PC-3 (cell line): ENCODE measurements at regions not wholly inside any gene's neighbourhood (a gene's known extent, or its start where the extent isn't known, plus 50 kb on each side); places are given as distances from the start of the nearest gene placed in this dataset.
"Not testable (repeated sequence)": the region's sequence is repeated elsewhere in the genome, so short reads cannot be mapped to it uniquely, and the experiment has no call there.

Source experiments
- ATAC-seq: fragments of 200-7000 bp; cut with Tn5 transposase; 2 replicates; pipeline ENCODE4 v1.9.1; 2020; ENCODE audit warnings: mild to moderate bottlenecking, moderate library complexity
- BruUV-seq: library from RNA; stranded (reverse); fragments of 400-500 nt; replicated peaks from 2 replicates; lab custom pipeline; 2021; lab: Mats Ljungman, UMichigan
- CTCF ChIA-PET: fragments of 300-600 bp; sonication (Branson Sonifier 250); formaldehyde crosslinking; loops from one replicate; lab custom pipeline; 2022; ENCODE audit warnings: antibody characterized with exemption; lab: Charles Lee
- POLR2A ChIA-PET: fragments of 300-600 bp; sonication (Branson Sonifier 250); formaldehyde crosslinking; loops from one replicate; lab custom pipeline; 2022; ENCODE audit warnings: antibody characterized with exemption; ENCODE audit not compliant: unreplicated experiment; lab: Charles Lee
- DNase-seq: peaks from one replicate; pipeline ENCODE4 v3.0.0-alpha.2; 2015
- H2AFZ ChIP-seq: fragments of 300-600 bp; sonication (generic); 2 replicates; pipeline ENCODE4 v1.6.0; 2016; ENCODE audit warnings: antibody characterized with exemption, low read length
- H3F3A ChIP-seq: fragments of 300-600 bp; sonication (generic); one replicate; pipeline ENCODE4 v1.6.0; 2017; ENCODE audit warnings: antibody characterized with exemption, low read length, control low read depth, mild to moderate bottlenecking; ENCODE audit not compliant: unreplicated experiment
- H3K27ac ChIP-seq: fragments of 300-600 bp; sonication (generic); 2 replicates; pipeline ENCODE4 v1.5.1; 2016; ENCODE audit warnings: mild to moderate bottlenecking, low read length
- H3K27me3 ChIP-seq: fragments of 300-600 bp; sonication (generic); 2 replicates; pipeline ENCODE4 v1.6.1; 2016; ENCODE audit warnings: low read length, mixed read lengths
- H3K36me3 ChIP-seq: fragments of 300-600 bp; sonication (generic); 2 replicates; pipeline ENCODE4 v1.6.1; 2016; ENCODE audit warnings: low read depth, mixed run types, low read length, mixed read lengths
- H3K4me1 ChIP-seq: fragments of 300-600 bp; sonication (generic); 2 replicates; pipeline ENCODE4 v1.5.1; 2016; ENCODE audit warnings: low read length; ENCODE audit not compliant: insufficient read depth
- H3K4me2 ChIP-seq: fragments of 300-600 bp; sonication (generic); 2 replicates; pipeline ENCODE4 v1.6.0; 2016; ENCODE audit warnings: low read length
- H3K4me3 ChIP-seq: fragments of 300-600 bp; sonication (generic); 2 replicates; pipeline ENCODE4 v1.5.1; 2016; ENCODE audit warnings: mild to moderate bottlenecking, low read length, mixed read lengths
- H3K79me2 ChIP-seq: fragments of 300-600 bp; sonication (generic); 2 replicates; pipeline ENCODE4 v1.6.1; 2017; ENCODE audit warnings: low read length, mixed read lengths
- H3K9ac ChIP-seq: fragments of 300-600 bp; sonication (generic); 2 replicates; pipeline ENCODE4 v1.6.0; 2016; ENCODE audit warnings: mild to moderate bottlenecking, low read length
- H3K9me2 ChIP-seq: fragments of 300-600 bp; sonication (generic); replicated peaks from 2 replicates; pipeline ENCODE4 v1.6.1; 2016; ENCODE audit warnings: mixed run types, low read length, mixed read lengths
- H3K9me3 ChIP-seq: fragments of 300-600 bp; sonication (generic); 2 replicates; pipeline ENCODE4 v1.6.1; 2016; ENCODE audit warnings: low read length, mixed read lengths
- H4K20me1 ChIP-seq: fragments of 300-600 bp; sonication (generic); 2 replicates; pipeline ENCODE4 v1.6.1; 2016; ENCODE audit warnings: low read length, mixed read lengths
- CTCF ChIP-seq: fragments of 300-600 bp; sonication (generic); conservative IDR thresholded peaks from 2 replicates; pipeline ENCODE4 v1.5.1; 2017; ENCODE audit warnings: antibody characterized with exemption, low read depth, mild to moderate bottlenecking, low read length
- EZH2 ChIP-seq: fragments of 300-600 bp; sonication (generic); IDR thresholded peaks from one replicate; pipeline ENCODE4 v1.6.1; 2017; ENCODE audit warnings: antibody characterized with exemption, mild to moderate bottlenecking, low read length; ENCODE audit not compliant: unreplicated experiment
- EZH2phosphoT487 ChIP-seq: fragments of 300-600 bp; sonication (generic); IDR thresholded peaks from 2 replicates; pipeline ENCODE4 v1.6.1; 2018; ENCODE audit warnings: mild to moderate bottlenecking, antibody characterized with exemption, low read length, borderline replicate concordance
- intact Hi-C: fragments of 100-400 bp; cut with micrococcal nuclease; formaldehyde crosslinking; loops from 2 replicates; pipeline ENCODE4 v1.9.0; 2023

- Histone ChIP-seq H3K27ac (no peak overlapping the region), H3K27me3 (no peaks in the 10 kb centered on the region), H3K9me2 (no peaks in the 10 kb centered on the region), H4K20me1 (no peaks in the 10 kb centered on the region), H3K9ac (no peak overlapping the region), H2AFZ (no peak overlapping the region), H3K9me3 (peaks cover 21% of the 10 kb centered on the region), H3F3A (no peaks in the 10 kb centered on the region), H3K79me2 (no peaks in the 10 kb centered on the region), H3K4me1 (no peaks in the 10 kb centered on the region), H3K4me3 (no peak overlapping the region), H3K36me3 (no peaks in the 10 kb centered on the region), H3K4me2 (no peak overlapping the region)
- ATAC-seq (no peak), DNase-seq (no peak)
- no TSS peak for BruUV-seq
- intact Hi-C loops, result no loop called here
- ChIA-PET POLR2A (no interaction called here), CTCF (no interaction called here)
- TF ChIP-seq EZH2, result no peak
- no peak for TF ChIP-seq CTCF
- no peak for TF ChIP-seq EZH2phosphoT487
These were observed 431.4 kb downstream of the KCNJ18 start for GRCh38 chr17:22123536-22124281.

- Histone ChIP-seq H3K36me3 (no peaks in the 10 kb centered on the region), H3K27ac (no peak overlapping the region), H3K4me1 (no peaks in the 10 kb centered on the region), H3K4me3 (no peak overlapping the region), H3K79me2 (no peaks in the 10 kb centered on the region), H3K4me2 (no peak overlapping the region), H2AFZ (no peak overlapping the region), H3K9me3 (peaks cover 32% of the 10 kb centered on the region), H3K9me2 (no peaks in the 10 kb centered on the region), H3F3A (no peaks in the 10 kb centered on the region), H3K9ac (no peak overlapping the region), H4K20me1 (no peaks in the 10 kb centered on the region), H3K27me3 (no peaks in the 10 kb centered on the region)
- ATAC-seq (no peak), DNase-seq (no peak)
- no TSS peak for BruUV-seq
- ChIA-PET POLR2A (no interaction called here), CTCF (no interaction called here)
- TF ChIP-seq EZH2phosphoT487 (no peak), CTCF (no peak), EZH2 (no peak)
- intact Hi-C loops, result no loop called here
These were observed 435.8 kb downstream of the KCNJ18 start for GRCh38 chr17:22128171-22128570.

GRCh38 chr17:22128723-22129122 is 436.4 kb downstream of the KCNJ18 start:
- Histone ChIP-seq H3K27ac (no peak overlapping the region), H3K36me3 (no peaks in the 10 kb centered on the region), H3K4me3 (no peak overlapping the region), H3K27me3 (no peaks in the 10 kb centered on the region), H2AFZ (no peak overlapping the region), H3K9me3 (peaks cover 30% of the 10 kb centered on the region), H4K20me1 (no peaks in the 10 kb centered on the region), H3F3A (no peaks in the 10 kb centered on the region), H3K79me2 (no peaks in the 10 kb centered on the region), H3K4me2 (no peak overlapping the region), H3K4me1 (no peaks in the 10 kb centered on the region), H3K9ac (no peak overlapping the region), H3K9me2 (no peaks in the 10 kb centered on the region)
- DNase-seq (no peak), ATAC-seq (no peak)
- BruUV-seq, result no TSS peak
- ChIA-PET CTCF (no interaction called here), POLR2A (no interaction called here)
- no peak for TF ChIP-seq EZH2phosphoT487
- no peak for TF ChIP-seq CTCF
- TF ChIP-seq EZH2, result no peak
- intact Hi-C loops, result no loop called here

- H3K9ac ChIP-seq, ATAC-seq, H3F3A ChIP-seq, H3K4me3 ChIP-seq, H3K9me2 ChIP-seq, BruUV-seq, H3K4me2 ChIP-seq, DNase-seq, H3K27me3 ChIP-seq, H3K79me2 ChIP-seq, intact Hi-C loops, CTCF ChIA-PET, H3K36me3 ChIP-seq, H3K27ac ChIP-seq, H4K20me1 ChIP-seq, H3K4me1 ChIP-seq, POLR2A ChIA-PET, H2AFZ ChIP-seq: not testable (repeated sequence)
- peaks cover 28% of the 10 kb centered on the region for H3K9me3 ChIP-seq
These were observed 437.6 kb downstream of the KCNJ18 start for GRCh38 chr17:22129920-22130319.
